ENCODE measurements at regions not wholly inside any gene's neighbourhood (a gene's known extent, or its start where the extent isn't known, plus 50 kb on each side); places are given as distances from the start of the nearest gene placed in this dataset.

- Histone ChIP-seq H3K4me3 (no peak overlapping the region), H4K20me1 (replicated peaks; ENCODE audit: insufficient read depth) (no peaks in the 10 kb centered on the region), H3F3A (replicated peaks; ENCODE audit: low read depth) (no peaks in the 10 kb centered on the region), H3K36me3 (ENCODE audit: insufficient read depth) (no peaks in the 10 kb centered on the region), H2AFZ (no peak overlapping the region), H3K27me3 (ENCODE audit: insufficient read depth) (no peaks in the 10 kb centered on the region), H3K27ac (ENCODE audit: low read depth) (no peak overlapping the region), H3K4me1 (ENCODE audit: insufficient read depth) (peaks cover 5% of the 10 kb centered on the region), H3K79me2 (replicated peaks; ENCODE audit: insufficient read depth) (no peaks in the 10 kb centered on the region), H3K9me2 (ENCODE audit: insufficient read depth) (peaks cover 16% of the 10 kb centered on the region), H3K4me2 (no peak overlapping the region)
- no peaks in the 10 kb centered on the region for H3K27me3 Mint-ChIP-seq (ENCODE audit: insufficient read depth, low read depth, poor library complexity)
- no peak overlapping the region for H3K27ac Mint-ChIP-seq
- no peak overlapping the region for H3K4me3 Mint-ChIP-seq
- DNase-seq (ENCODE audit: low spot score) = no peak
- no peaks in the 10 kb centered on the region for H3K9me3 Mint-ChIP-seq
- peaks cover 23% of the 10 kb centered on the region for H3K4me1 Mint-ChIP-seq
- no peak for ATAC-seq
- no peaks in the 10 kb centered on the region for H3K36me3 Mint-ChIP-seq (ENCODE audit: low read depth)
- TF ChIP-seq CREB1 (CRISPR knock-in tag; IDR thresholded peaks at IDR 0.05; ENCODE audit: low read depth) (no peak), NANOG (IDR thresholded peaks at IDR 0.05; ENCODE audit: borderline replicate concordance) (no peak), EZH2phosphoT487 (IDR thresholded peaks at IDR 0.05; ENCODE audit: unreplicated experiment) (no peak), STAT1 (IDR thresholded peaks at IDR 0.05; ENCODE audit: unreplicated experiment) (no peak), ZNF462 (CRISPR knock-in tag; IDR thresholded peaks at IDR 0.05) (no peak), ETS1 (IDR thresholded peaks at IDR 0.05) (no peak), ZNF114 (CRISPR knock-in tag; IDR thresholded peaks at IDR 0.05) (no peak), REST (IDR thresholded peaks at IDR 0.05; ENCODE audit: unreplicated experiment) (no peak), EZH2 (IDR thresholded peaks at IDR 0.05; ENCODE audit: low read depth, unreplicated experiment) (no peak)
These were observed 205.6 kb downstream of the GADD45G start for GRCh38 chr9:89810431-89810830.

All from GM23338 (cell line).